ENCODE measurements at regions not wholly inside any gene's neighbourhood (a gene's known extent, or its start where the extent isn't known, plus 50 kb on each side); places are given as distances from the start of the nearest gene placed in this dataset.

DNA sequence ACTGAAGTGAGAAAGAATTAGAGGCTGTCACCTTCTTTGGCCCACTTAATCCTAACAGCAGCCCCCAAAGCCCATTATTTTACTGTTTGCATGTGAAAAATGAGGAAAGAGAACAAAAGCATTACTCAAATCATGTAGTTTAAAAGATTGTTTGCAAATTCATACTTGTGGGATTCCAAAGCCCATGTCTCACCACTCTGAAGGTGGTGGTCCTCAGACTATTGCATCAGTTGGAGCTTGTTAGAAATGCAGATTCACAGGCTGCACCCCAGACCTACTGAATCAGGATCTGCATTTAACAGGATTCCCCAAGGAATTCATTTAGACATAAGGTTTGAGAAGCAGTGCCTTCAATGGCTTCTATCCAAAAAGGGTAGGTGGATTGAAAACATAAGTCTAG, 93.7 kb upstream of the PDE1C start:
- peak; percentile 76 for DNase-seq (ENCODE audit: low read depth)
- TF ChIP-seq, protein P1, sequence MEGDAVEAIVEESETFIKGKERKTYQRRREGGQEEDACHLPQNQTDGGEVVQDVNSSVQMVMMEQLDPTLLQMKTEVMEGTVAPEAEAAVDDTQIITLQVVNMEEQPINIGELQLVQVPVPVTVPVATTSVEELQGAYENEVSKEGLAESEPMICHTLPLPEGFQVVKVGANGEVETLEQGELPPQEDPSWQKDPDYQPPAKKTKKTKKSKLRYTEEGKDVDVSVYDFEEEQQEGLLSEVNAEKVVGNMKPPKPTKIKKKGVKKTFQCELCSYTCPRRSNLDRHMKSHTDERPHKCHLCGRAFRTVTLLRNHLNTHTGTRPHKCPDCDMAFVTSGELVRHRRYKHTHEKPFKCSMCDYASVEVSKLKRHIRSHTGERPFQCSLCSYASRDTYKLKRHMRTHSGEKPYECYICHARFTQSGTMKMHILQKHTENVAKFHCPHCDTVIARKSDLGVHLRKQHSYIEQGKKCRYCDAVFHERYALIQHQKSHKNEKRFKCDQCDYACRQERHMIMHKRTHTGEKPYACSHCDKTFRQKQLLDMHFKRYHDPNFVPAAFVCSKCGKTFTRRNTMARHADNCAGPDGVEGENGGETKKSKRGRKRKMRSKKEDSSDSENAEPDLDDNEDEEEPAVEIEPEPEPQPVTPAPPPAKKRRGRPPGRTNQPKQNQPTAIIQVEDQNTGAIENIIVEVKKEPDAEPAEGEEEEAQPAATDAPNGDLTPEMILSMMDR (conservative IDR thresholded peaks at IDR 0.05; ENCODE audit: low read length), result no peak
- no peak overlapping the region for H3K4me3 ChIP-seq (ENCODE audit: low read length)

DNA sequence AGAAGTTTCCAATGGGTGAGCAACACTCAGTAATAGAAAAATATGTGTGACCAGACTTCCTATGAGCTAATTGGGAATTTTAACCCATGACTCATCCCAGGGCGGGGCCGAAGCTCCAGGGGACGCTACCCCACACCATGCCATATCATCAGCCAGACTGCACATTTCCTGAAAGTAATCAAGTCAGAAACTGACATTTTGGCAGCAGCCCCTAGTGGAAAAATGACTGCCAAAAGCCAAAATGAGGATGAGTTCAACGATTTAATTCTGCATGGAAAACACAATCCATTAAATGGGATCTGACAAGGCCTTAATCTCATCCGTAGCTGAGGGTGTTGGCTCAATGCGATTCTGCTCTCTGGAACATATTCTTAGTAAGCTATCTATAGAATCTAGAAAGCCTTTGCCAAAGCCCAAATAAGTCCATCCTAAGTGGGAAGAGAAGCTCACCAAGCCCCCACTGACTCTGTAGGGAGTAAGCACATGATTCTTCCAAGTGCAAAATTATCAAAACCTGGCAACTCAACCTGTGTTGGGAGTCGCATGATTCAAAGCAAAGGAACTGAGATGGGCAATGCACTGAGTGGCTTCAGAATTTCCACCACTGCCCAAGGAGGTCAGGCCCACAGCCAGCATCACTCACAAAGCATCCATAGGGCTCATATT, 93.1 kb upstream of the PDE1C start:
- no peak overlapping the region for H3K4me3 ChIP-seq (ENCODE audit: low read length)
- DNase-seq (ENCODE audit: low read depth), result peak; percentile 95

DNA sequence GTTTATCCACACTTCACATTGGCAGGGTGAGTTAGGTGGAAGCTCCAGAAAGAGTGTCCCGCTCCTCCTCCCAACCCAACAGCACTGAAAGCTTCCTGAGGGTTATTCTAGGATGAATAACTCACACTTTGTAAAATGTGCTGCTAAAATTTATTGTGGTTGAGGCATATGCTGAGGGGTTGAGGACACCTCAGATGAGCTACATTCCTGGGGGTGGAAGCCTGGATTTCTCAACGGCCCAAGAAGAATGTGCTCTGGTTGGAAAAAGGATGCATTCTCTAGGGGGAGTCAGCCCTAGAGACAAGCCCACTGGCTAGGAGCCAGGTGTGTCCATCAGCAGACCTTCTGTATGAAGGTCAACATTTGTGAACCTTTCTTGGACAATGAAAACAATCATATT, 91.5 kb upstream of the PDE1C start:
- TF ChIP-seq, protein P1 (conservative IDR thresholded peaks at IDR 0.05; ENCODE audit: low read length), result 0 out of 2 replicates have a peak, but pooled peaks have one; percentile 5
- no peak overlapping the region for H3K4me3 ChIP-seq (ENCODE audit: low read length)
- peak; percentile 98 for DNase-seq (ENCODE audit: low read depth)

More for the DNA sequence above, 93.1 kb upstream of the PDE1C start:
- TF ChIP-seq, protein P1 (conservative IDR thresholded peaks at IDR 0.05; ENCODE audit: low read length), result no peak

DNA sequence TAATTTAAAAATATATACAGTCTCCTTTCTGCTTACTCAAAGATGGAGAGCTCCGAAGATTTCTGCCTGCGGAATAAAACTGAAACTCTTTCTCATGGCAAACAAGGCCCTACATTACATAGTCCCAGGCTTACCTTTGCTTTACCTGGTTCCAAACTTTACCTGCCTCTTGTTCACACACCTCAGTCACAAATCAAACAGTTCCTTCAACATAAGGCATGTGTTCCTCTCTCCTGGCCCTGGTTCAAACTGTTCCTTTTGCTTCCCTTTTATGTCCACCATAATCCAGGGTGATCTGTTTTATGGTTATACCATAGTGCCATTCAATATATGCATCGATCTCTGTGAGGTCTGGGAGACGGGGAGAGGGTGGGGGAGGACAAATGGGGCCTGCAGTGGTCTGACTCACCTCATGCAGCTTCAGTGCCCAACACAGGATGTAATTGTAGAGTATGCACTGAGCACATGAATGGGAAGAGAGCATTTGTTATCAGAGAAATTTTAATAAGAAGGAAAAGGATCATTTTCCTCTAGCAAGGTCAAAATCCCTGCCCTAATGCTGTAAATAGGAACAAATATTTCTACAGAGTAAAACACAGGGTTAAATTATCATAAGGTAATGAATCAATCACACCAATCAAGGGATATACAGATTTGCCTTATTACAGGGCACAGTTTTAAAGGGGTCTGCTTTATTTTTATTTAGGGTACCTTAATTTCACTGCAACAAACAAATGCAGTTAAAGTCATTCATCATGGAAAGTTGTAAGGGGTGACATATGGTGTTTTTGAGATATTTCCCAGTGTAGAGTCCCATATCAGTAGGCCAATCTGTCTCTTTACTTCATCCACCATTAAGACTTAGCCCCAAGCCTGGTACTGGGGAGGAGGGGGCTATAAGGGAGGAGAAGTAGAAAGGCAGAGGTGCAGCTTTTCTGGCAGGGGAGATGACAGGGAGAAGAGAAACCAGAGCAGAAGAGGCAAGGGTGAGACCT, 88.8 kb upstream of the PDE1C start:
- DNase-seq (ENCODE audit: low read depth), result no peak
- no peak overlapping the region for H3K4me3 ChIP-seq (ENCODE audit: low read length)

DNA sequence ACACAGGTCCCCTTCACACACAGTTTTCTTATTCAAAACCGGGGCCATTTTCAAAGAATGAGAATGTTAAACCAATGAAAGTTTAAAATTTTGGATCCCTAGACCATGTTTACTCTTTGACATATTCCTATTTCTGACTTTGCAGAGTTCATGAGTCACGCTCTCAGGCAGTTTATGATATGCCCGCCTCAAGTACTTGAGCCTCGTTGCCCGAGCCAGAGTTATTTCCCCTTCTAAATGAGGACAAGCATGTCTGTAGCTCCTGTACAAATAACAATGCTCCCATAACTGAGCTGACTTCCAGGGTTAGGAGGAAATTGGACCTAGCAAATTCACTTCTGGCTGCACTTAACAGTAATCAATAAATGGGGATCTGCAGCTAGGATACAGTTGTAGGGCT, 87.9 kb upstream of the PDE1C start:
- DNase-seq (ENCODE audit: low read depth), result no peak
- no peak overlapping the region for H3K4me3 ChIP-seq (ENCODE audit: low read length)
- TF ChIP-seq, protein P1 (conservative IDR thresholded peaks at IDR 0.05; ENCODE audit: low read length), result no peak

More for the DNA sequence above, 88.8 kb upstream of the PDE1C start:
- TF ChIP-seq, protein P1 (conservative IDR thresholded peaks at IDR 0.05; ENCODE audit: low read length), result no peak

DNA sequence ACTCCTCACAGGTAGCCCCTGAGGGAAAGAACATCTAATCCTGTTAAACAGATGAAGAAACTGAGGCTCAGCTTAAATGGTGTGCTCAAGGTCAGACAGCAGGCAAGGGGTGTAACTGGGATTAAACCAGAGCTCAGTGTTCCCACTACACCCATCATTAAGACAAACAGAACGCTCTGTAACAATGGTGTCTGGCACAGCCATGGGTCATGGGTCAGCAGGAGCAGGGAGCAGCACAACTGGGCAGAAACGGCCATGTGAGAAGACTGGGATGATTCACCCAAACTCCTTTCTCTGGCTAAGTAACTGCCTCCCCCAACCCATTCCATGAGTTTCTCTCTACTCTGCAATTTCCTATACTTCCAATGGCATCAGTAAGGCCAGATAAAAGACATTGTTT, 85.5 kb upstream of the PDE1C start:
- DNase-seq (ENCODE audit: low read depth), result no peak
- H3K4me3 ChIP-seq (ENCODE audit: low read length), result no peak overlapping the region
- TF ChIP-seq, protein P1 (conservative IDR thresholded peaks at IDR 0.05; ENCODE audit: low read length), result no peak
